ENCODE measurements at regions not wholly inside any gene's neighbourhood (a gene's known extent, or its start where the extent isn't known, plus 50 kb on each side); places are given as distances from the start of the nearest gene placed in this dataset.
"Not testable (repeated sequence)": the region's sequence is repeated elsewhere in the genome, so short reads cannot be mapped to it uniquely, and the experiment has no call there.

GRCh38 chr19:23563326-23563725 is 123.7 kb downstream of the ZNF675 start:
- no peak overlapping the region for H3K4me3 ChIP-seq (ENCODE audit: low read depth, low read length)
- DNase-seq (ENCODE audit: low read depth), result no peak
- TF ChIP-seq CTCF (IDR thresholded peaks at IDR 0.05; ENCODE audit: control insufficient read depth, extremely low read depth, insufficient read depth), result no peak

- no peak for DNase-seq (ENCODE audit: low read depth)
- TF ChIP-seq CTCF (IDR thresholded peaks at IDR 0.05; ENCODE audit: control insufficient read depth, extremely low read depth, insufficient read depth), result no peak
- no peak overlapping the region for H3K4me3 ChIP-seq (ENCODE audit: low read depth, low read length)
These were observed 125.7 kb downstream of the ZNF675 start for GRCh38 chr19:23561341-23561740.

- no peak overlapping the region for H3K4me3 ChIP-seq (ENCODE audit: low read depth, low read length)
- no peak for TF ChIP-seq CTCF (IDR thresholded peaks at IDR 0.05; ENCODE audit: control insufficient read depth, extremely low read depth, insufficient read depth)
These were observed 127.0 kb downstream of the ZNF675 start for GRCh38 chr19:23560051-23560450.

GRCh38 chr19:23558541-23558940 is 128.5 kb downstream of the ZNF675 start:
- DNase-seq (ENCODE audit: low read depth), result no peak
- TF ChIP-seq CTCF (IDR thresholded peaks at IDR 0.05; ENCODE audit: control insufficient read depth, extremely low read depth, insufficient read depth), result no peak
- no peak overlapping the region for H3K4me3 ChIP-seq (ENCODE audit: low read depth, low read length)

More at GRCh38 chr19:23560051-23560450, 127.0 kb downstream of the ZNF675 start:
- DNase-seq (ENCODE audit: low read depth), result no peak

- H3K4me3 ChIP-seq (ENCODE audit: low read depth, low read length), result no peak overlapping the region
- no peak for TF ChIP-seq CTCF (IDR thresholded peaks at IDR 0.05; ENCODE audit: control insufficient read depth, extremely low read depth, insufficient read depth)
- no peak for DNase-seq (ENCODE audit: low read depth)
These were observed 129.6 kb downstream of the ZNF675 start for GRCh38 chr19:23557381-23557780.

GRCh38 chr19:23554548-23554947 is 132.5 kb downstream of the ZNF675 start:
- no peak overlapping the region for H3K4me3 ChIP-seq (ENCODE audit: low read depth, low read length)
- no peak for DNase-seq (ENCODE audit: low read depth)
- TF ChIP-seq CTCF (IDR thresholded peaks at IDR 0.05; ENCODE audit: control insufficient read depth, extremely low read depth, insufficient read depth), result no peak

- not testable (repeated sequence) for DNase-seq (ENCODE audit: low read depth); H3K4me3 ChIP-seq (ENCODE audit: low read depth, low read length)
These were observed 136.9 kb downstream of the ZNF675 start for GRCh38 chr19:23550102-23550501.
